Germinal center (tissue), 1 donor: ENCODE measurements at regions not wholly inside any gene's neighbourhood (a gene's known extent, or its start where the extent isn't known, plus 50 kb on each side); places are given as distances from the start of the nearest gene placed in this dataset.
A peak's percentile ranks its signal among the peaks of the same experiment; 100 is the strongest.

Experiments used
- DNase-seq: peaks from one replicate; pipeline ENCODE4 v3.0.0; 2012; ENCODE audit warnings: mixed read lengths, low spot score

DNA sequence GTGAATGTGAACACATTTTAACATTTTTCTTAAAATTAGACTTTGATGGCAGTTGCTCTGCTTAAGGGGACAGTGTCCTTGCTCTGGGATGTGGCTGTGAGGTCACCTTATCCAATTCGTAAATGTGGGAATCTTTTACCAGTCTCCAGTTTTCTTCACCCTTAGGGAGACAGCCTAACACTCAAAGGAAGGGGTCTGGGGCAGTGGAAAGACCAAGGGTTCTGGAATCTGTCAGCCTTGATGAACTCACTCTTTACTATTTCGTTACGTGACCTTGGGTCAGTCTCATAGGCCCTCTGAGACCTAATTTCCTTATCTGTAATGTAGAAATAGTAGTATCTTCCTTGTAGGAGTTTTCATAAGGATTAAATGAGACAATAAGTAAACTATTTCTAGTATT, 245.6 kb upstream of the ATP2B1 start:
- DNase-seq = no peak

DNA sequence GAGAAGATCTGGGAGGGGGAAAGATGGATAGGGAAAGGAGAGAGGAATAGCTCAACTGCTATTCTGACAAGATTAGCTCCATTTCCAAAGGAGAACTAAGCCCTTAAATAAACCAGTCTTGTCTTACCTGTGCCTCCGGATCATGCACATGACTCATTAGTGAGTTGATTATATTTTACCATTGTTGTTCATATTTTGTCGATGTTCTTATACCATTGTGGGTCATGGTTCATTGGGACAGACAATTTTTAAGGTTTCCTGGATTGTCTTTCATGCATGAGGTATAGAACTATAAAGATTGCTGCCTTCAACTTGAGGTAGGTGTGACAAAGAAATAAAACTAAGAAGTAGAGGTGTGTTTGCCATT, 243.0 kb upstream of the ATP2B1 start:
- no peak for DNase-seq

DNA sequence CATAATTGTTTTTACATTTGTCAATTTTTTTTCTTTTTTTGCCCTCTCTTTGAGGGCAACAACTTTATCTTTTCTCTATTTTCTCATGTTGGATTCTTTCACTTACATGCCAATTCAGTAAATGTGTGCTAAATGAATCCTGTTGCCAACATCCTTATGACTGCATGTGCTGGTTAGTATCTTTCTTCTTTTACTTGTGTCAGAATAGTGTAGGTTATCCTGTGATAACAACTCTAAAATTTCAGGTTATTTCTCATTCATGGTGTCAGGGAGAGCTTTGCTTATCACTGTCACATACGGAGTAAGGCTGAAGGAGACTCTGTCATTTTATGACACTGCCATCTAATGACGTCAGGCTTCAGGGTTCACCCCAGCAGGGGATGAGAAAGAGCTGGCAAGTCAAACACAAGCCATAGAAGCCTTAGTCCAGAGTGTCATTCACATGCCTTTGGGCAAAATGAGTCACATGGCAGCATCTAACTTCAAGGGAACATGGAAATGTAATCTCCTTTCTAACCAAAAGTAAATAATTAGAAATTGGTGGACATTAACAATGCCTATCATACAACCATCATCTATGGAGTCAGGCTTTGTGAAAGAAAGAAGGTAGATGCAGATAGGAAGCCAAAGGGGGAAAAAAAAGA, 242.5 kb upstream of the ATP2B1 start:
- DNase-seq = peak; percentile 14

DNA sequence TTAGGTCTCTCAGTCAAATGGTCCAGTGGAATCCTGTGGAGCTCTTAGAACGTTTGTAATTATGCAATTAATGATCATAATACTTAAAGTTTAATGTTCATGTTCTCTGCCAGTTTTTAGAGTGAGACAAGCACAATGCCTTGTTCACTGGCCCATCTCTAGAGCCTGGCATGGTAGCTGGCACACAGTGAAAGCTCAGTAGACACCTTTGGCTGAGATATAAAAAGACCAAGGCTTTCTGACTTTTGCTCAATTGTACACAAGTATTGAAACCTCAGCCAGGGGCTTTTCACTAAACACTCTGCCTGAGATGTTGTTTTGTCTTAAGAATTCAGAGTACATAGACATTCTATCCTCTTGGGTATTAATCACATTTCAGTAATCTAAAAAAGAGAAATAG, 241.8 kb upstream of the ATP2B1 start:
- DNase-seq = no peak

DNA sequence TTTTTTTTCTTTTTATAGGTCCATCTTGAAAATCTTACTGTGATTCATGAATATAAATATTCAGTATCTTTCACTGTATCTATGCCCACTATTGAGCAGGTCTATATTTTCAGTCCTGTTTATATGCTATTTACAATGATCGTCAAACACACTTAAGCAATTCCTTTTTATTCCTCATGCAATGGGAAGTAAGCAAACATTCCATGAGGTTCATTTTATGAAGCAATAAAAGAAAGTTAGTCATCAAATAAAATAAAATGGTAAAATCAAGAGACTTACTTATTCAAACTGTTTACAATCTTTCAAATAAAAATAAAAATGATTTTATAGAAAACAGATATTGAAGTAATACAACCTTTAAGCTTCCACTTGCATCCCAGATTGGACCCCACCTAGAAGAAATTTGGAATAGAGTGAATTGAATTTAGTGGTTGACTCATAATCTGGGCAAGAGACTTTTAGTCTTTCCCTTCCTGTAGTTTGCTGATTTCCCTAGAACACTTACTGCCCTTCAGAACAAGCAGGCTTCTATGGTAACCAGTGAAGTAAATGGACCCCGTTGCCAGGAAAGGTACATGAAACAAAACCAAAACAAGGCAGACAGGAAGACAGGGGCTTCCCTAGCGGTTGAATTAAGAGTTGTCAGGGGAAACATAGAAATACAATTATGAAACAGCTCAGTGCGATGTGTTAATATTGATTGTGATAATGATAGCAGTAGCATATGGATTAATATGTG, 241.0 kb upstream of the ATP2B1 start:
- peak; percentile 60 for DNase-seq

DNA sequence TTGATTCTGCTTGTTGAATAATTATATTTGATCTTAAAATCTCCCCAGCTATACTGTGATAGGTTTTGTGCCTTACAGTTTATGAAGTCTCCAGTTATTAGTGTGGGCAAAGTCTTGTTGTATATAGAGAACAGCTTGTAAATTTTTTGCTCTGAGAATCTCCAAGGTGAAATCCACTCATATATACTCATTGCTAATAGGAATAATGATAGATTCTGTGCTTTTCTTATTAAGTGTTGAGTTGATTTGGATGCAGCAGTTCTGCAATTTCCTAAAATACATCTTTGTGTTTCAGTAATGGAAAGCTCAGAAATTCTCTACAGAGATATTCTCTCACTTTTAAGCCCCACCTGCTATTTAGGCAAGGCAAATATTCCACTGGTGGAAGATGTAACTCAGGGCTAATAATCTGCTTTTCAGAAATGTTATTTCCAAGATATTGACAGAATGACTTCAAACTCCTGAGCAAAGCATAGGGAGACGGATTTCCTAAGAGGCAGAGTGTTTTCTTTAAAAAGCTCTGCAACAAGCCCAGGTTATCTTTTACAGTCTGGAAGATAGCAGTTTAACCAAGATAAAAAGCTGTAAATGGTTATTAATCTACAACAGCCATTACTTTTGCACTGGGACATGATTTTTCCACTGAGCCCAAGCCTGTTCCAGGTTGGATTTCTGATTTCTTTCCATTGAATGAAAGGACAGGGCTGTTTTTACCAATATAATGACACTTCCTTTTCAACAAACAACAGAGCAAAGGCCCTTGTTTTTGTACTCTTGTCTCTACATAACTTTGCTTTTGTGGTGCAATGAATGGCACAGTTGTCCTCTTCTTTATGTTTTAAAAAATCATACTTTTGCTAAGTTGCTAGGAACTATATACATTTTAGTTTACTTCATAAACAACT, 239.9 kb upstream of the ATP2B1 start:
- DNase-seq = no peak

DNA sequence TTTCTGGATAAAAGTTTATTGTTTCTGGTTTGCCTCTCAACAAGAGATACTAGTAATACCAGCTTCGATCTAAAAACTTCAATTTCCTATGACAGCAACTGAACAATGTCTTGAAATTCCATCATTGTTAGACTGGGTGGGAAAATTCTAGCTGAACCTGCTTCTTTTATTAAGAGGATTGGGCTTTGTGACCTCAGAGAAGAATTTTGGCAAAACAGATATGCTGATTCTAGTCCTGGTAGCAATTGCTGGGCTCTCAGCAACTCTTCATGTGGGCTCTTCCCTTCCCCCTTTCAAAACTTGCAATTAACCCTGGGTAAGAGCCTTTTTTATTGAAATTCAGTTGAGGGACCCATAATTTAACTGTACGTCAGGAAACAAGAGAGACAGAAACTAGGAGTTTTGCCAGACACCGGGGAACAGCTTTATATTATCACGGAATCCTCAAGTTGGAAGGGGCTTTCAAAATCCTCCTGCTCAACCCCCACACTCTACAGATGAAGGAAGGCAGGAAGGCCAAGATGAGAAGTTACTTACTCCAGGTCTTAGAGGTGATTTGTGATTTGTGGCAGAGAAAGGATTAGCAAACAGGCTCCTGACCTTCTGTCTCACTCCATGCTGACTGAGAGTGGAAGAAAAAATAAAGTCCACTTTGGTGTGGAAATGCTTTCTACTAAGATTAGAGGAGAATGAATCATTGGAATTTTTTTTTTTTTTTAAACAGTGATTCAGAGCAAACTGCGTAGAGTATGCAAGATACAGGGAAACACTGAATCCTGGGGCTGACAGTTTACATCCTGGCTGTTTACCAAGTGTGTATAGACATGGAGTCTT, 239.0 kb upstream of the ATP2B1 start:
- no peak for DNase-seq

DNA sequence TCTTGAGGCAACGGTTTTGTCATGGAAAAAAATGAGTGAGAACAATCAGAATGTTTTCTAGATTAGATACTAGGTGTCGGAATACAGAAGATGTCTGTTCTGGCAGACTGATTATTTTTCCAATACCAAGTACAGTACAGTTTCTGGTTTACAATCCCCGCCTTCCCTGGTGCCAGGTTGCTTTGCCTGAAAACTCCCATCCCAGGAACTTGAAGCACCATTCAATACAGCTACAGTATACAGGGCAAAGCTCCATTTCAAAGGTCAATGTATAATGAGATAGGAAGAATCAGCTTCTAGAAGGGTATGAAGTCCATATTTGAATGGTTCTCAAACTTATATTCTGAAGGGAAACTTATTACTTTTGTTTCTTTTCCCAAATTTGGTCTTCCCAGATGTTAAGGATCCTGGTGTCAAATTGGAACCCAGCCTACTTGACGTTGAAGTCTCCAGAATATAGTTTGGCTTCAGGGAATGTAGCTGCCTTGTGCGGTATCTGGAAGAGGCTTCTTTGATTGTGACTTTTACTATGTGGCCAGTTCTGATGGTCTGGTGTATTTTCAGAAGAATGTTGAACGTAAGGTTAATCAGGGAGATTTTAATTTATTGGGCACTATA, 238.0 kb upstream of the ATP2B1 start:
- DNase-seq = no peak

GRCh38 chr12:89945123-89945522, 236.5 kb upstream of the ATP2B1 start:
- no peak for DNase-seq

- DNase-seq = no peak
Measured at GRCh38 chr12:89943463-89943862, 234.8 kb upstream of the ATP2B1 start.

DNA sequence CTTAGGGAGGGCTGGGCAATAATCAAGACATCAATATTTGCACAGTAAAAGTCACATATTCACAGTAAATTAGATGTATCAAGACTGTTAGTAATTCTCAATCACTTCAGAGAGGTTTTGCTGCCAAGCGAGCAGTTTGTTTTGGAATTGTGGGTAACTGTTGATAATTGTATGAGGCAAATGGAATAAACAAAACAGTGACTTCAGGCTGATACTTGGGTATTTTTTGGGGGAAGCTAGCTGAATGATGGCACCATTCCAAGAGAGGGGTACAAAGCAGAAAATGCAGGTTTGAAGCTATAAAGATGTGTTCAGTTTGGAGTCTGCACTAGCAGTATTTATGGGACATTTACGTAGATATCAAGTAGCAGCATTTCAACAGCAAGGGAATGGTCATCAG, 232.8 kb upstream of the ATP2B1 start:
- no peak for DNase-seq

GRCh38 chr12:89939522-89940215, 231.0 kb upstream of the ATP2B1 start:
- no peak for DNase-seq

GRCh38 chr12:89936631-89937030, 228.0 kb upstream of the ATP2B1 start:
- peak; percentile 13 for DNase-seq

DNA sequence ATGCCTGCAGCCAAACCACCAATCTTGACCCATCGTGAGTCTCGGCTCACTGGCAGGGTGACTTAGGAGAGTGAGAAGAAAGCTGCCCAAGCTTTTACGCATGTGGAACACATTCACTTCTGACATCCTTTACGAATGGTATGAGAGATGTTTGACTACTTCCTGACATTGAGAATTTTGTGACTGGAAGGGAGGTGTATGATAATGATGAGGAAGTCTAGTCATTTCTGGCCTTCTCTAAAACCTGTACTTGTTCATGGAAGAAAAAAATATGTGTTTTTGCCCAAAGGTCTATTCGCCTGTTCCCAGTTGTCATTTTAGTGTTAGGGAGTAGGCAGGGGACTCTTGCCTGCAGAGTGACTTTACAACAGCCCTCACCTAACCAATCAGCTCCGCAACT, 227.2 kb upstream of the ATP2B1 start:
- no peak for DNase-seq

DNA sequence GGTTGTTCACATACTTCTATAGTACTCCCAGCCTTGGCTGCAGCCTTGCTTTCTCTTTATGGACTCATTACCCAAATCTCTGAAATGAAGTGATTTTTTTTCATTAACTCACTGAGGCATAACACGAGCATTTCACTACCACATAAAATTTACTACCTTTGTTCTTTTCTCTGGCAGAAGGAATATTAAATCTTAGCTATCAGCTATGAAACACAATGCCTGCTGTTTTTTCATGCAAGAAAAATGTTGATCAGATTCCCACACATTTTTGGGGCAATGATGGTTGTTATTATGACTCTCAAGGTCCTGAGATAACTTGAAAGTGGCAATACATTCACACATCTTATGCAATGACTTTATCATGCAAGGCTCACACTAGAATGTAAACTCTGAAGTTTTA, 225.3 kb upstream of the ATP2B1 start:
- no peak for DNase-seq

- DNase-seq = no peak
Measured at GRCh38 chr12:89932954-89933353, 224.3 kb upstream of the ATP2B1 start.

DNA sequence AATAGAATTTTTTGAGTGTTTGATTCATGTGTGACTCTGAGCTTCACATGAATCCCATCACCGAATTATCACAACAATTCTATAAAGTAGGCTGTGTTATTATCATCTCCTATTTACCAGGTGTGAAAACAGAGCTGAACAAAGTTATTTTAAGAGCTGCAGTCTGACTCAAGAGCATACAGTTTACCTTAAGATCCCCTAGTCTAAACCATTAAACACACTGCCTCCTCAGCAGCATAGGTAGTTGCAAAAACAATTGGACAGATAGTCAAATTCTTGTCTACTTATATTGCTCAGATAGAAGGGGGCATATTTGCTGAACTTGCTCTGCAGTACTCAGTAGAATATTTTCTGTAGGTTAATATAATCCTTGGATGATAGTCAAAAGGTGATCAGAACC, 219.8 kb upstream of the ATP2B1 start:
- DNase-seq = peak; percentile 40

GRCh38 chr12:89927226-89927698, 218.6 kb upstream of the ATP2B1 start:
- DNase-seq = peak; percentile 74

DNA sequence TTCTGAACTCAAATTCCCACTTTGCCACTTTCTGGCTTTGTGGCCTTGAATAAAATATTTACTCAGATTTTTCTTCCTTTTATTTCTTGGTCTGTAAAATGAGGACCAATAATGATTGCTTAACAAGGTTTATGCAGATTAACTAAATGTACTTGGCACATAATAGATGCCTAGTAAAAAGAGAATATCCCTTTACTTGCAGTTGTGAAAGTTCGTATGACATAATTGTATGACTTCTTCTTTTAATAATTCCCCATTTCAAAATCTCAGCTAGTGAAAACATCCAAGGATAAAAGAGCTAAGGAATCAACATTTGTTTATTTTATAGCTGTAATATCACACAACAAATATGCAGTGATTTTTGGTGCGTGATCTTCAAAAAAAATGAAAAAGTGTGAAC, 215.6 kb upstream of the ATP2B1 start:
- no peak for DNase-seq

GRCh38 chr12:89923091-89923490, 214.5 kb upstream of the ATP2B1 start:
- DNase-seq = no peak

GRCh38 chr12:89920866-89921265, 212.2 kb upstream of the ATP2B1 start:
- no peak for DNase-seq
